Mesendoderm (in vitro differentiated cells): ENCODE measurements at regions not wholly inside any gene's neighbourhood (a gene's known extent, or its start where the extent isn't known, plus 50 kb on each side); places are given as distances from the start of the nearest gene placed in this dataset.
"Not testable (repeated sequence)": the region's sequence is repeated elsewhere in the genome, so short reads cannot be mapped to it uniquely, and the experiment has no call there.

Experiments used
- DNase-seq: peaks from one replicate; pipeline ENCODE4 v3.0.0; 2013
- H2AK5ac ChIP-seq: 2 replicates; pipeline ENCODE4 v1.6.1; 2013; ENCODE audit warnings: low read length, inconsistent platforms
- H2BK120ac ChIP-seq: 2 replicates; pipeline ENCODE4 v1.6.1; 2013; ENCODE audit warnings: low read depth, mild to moderate bottlenecking, low read length, moderate library complexity, mixed read lengths
- H2BK15ac ChIP-seq: replicated peaks from 2 replicates; pipeline ENCODE4 v1.6.1; 2013; ENCODE audit warnings: low read depth, mild to moderate bottlenecking, moderate library complexity
- H2BK5ac ChIP-seq: 2 replicates; pipeline ENCODE4 v1.6.1; 2013; ENCODE audit warnings: low read length, inconsistent platforms
- H3K18ac ChIP-seq: 2 replicates; pipeline ENCODE4 v1.6.1; 2013; ENCODE audit warnings: mild to moderate bottlenecking, low read length, mixed read lengths
- H3K23ac ChIP-seq: one replicate; pipeline ENCODE4 v1.6.1; 2013; ENCODE audit warnings: low read length
- H3K27ac ChIP-seq: 2 replicates; pipeline ENCODE4 v1.5.1; 2013; ENCODE audit warnings: low read depth, mild to moderate bottlenecking, inconsistent platforms, low read length, moderate library complexity
- H3K27me3 ChIP-seq: 2 replicates; pipeline ENCODE4 v1.6.1; 2013; ENCODE audit warnings: low read length, control low read depth, mild to moderate bottlenecking, inconsistent platforms; ENCODE audit not compliant: insufficient read depth, poor library complexity
- H3K36me3 ChIP-seq: 2 replicates; pipeline ENCODE4 v1.6.1; 2013; ENCODE audit warnings: low read length, inconsistent platforms; ENCODE audit not compliant: control insufficient read depth, insufficient read depth
- H3K4ac ChIP-seq: one replicate; pipeline ENCODE4 v1.6.1; 2013; ENCODE audit warnings: low read depth, mild to moderate bottlenecking, low read length, moderate library complexity
- H3K4me1 ChIP-seq: 2 replicates; pipeline ENCODE4 v1.6.1; 2013; ENCODE audit warnings: low read depth, low read length, inconsistent platforms; ENCODE audit not compliant: control insufficient read depth
- H3K4me2 ChIP-seq: 2 replicates; pipeline ENCODE4 v1.6.1; 2013; ENCODE audit warnings: low read length
- H3K4me3 ChIP-seq: 2 replicates; pipeline ENCODE4 v1.5.1; 2013; ENCODE audit warnings: mild to moderate bottlenecking, low read length
- H3K56ac ChIP-seq: one replicate; pipeline ENCODE4 v1.6.1; 2013; ENCODE audit warnings: low read length
- H3K79me1 ChIP-seq: 2 replicates; pipeline ENCODE4 v1.6.1; 2013; ENCODE audit warnings: low read length, inconsistent platforms
- H3K79me2 ChIP-seq: 2 replicates; pipeline ENCODE4 v1.6.1; 2013; ENCODE audit warnings: mild to moderate bottlenecking, low read length; ENCODE audit not compliant: control insufficient read depth, insufficient read depth
- H3K9ac ChIP-seq: 2 replicates; pipeline ENCODE4 v1.6.1; 2013; ENCODE audit warnings: low read length, inconsistent platforms
- H4K5ac ChIP-seq: one replicate; pipeline ENCODE4 v1.6.1; 2013; ENCODE audit warnings: low read length
- H4K8ac ChIP-seq: one replicate; pipeline ENCODE4 v1.6.1; 2013; ENCODE audit warnings: low read depth, mild to moderate bottlenecking, control low read depth, low read length, moderate library complexity
- WGBS: extraction: QIAGEN DNeasy Blood & Tissue Kit; methylation state at CpG from one replicate; pipeline ENCODE4 v1.1.7; 2013; ENCODE audit warnings: low lambda C conversion rate, missing lambda C conversion rate; ENCODE audit not compliant: insufficient coverage; ENCODE audit errors: extremely low coverage; 5-methylcytosine and 5-hydroxymethylcytosine counted together

GRCh38 chr7:45269192-45269591 is 111.6 kb downstream of the RAMP3 start:
- Histone ChIP-seq H2AK5ac (no peak overlapping the region), H3K56ac (no peak overlapping the region), H3K79me1 (no peaks in the 10 kb centered on the region), H4K8ac (no peak overlapping the region), H2BK15ac (no peak overlapping the region), H3K27me3 (no peaks in the 10 kb centered on the region), H3K36me3 (no peaks in the 10 kb centered on the region), H3K4me2 (no peak overlapping the region), H3K4me3 (no peak overlapping the region), H3K4ac (no peak overlapping the region), H2BK5ac (no peak overlapping the region), H3K4me1 (no peaks in the 10 kb centered on the region), H2BK120ac (no peak overlapping the region), H3K23ac (no peak overlapping the region), H3K27ac (no peak overlapping the region), H3K18ac (no peak overlapping the region), H4K5ac (no peak overlapping the region), H3K79me2 (no peaks in the 10 kb centered on the region), H3K9ac (no peak overlapping the region)
- WGBS = no CpG with 5 or more reads among the region's 2 CpGs
- no peak for DNase-seq

DNA sequence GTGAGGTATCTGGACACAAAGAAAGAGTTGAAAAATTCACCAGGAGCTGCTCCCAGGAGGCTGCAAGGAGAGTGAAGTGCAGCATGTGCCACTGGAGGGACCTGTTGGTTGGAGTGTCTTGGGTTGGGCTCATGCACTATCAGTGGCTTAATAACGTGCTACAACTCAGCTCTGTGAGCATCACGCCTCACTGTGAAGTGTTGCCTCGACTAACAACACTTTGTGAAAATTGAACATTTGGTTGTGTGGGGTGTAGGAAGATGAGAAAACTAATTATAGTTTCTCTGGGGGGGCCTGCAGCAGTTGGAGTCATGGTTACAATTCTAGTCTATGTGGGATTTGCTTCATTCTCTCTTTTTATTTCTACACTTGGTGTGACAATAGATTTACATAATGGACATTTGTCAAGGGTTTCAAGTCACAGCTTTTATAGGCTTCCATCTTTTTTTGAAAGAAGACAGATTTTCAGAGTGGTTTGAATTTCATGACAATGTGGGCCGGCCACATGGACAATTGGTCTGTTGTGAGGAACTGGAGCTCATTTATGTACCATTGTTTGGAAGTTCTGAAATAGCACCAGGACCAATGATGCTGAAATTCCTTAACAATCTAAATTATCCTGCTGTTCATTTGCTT is 121.3 kb downstream of the RAMP3 start:
- Histone ChIP-seq H3K18ac (no peak overlapping the region), H3K56ac (no peak overlapping the region), H3K9ac (no peak overlapping the region), H4K8ac (no peak overlapping the region), H3K4ac (no peak overlapping the region), H3K36me3 (no peaks in the 10 kb centered on the region), H2BK5ac (no peak overlapping the region), H3K4me2 (no peak overlapping the region), H3K79me2 (no peaks in the 10 kb centered on the region), H4K5ac (no peak overlapping the region), H3K4me1 (no peaks in the 10 kb centered on the region), H3K27ac (no peak overlapping the region), H3K79me1 (no peaks in the 10 kb centered on the region), H2BK15ac (no peak overlapping the region), H3K23ac (no peak overlapping the region), H2BK120ac (no peak overlapping the region), H2AK5ac (no peak overlapping the region), H3K4me3 (no peak overlapping the region), H3K27me3 (no peaks in the 10 kb centered on the region)
- no CpG with 5 or more reads among the region's 4 CpGs for WGBS
- no peak for DNase-seq

DNA sequence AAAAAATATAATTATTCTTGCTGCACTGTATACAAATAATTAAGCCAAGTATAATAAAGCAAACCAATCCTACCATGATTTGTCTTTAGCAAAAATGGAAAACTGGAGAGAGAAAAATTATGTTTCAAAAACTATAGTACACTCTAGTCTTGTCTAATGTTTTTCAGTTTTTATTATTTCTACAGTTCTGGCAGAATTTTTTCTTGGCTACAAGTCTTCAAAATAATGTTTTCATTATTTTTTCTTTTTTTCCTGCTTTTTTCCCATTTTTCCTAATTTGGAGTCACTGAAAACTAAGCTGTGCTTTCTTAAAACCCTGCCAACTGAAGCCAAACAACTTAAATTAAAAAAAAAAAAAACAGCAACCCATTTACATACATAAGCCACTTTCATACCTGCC is 132.0 kb downstream of the RAMP3 start:
- H3K27ac ChIP-seq, H3K18ac ChIP-seq, H3K4ac ChIP-seq, H2BK120ac ChIP-seq, H4K5ac ChIP-seq, H2BK15ac ChIP-seq, H3K27me3 ChIP-seq, H3K36me3 ChIP-seq, H3K79me2 ChIP-seq, H3K9ac ChIP-seq, H2AK5ac ChIP-seq, H3K23ac ChIP-seq, H4K8ac ChIP-seq, H3K56ac ChIP-seq, H3K4me3 ChIP-seq, H3K79me1 ChIP-seq, H3K4me2 ChIP-seq, H3K4me1 ChIP-seq, DNase-seq, H2BK5ac ChIP-seq: not testable (repeated sequence)

GRCh38 chr7:45290880-45291279 is 133.3 kb downstream of the RAMP3 start:
- Histone ChIP-seq H4K5ac (no peak overlapping the region), H3K18ac (no peak overlapping the region), H3K79me1 (no peaks in the 10 kb centered on the region), H3K4ac (no peak overlapping the region), H3K23ac (no peak overlapping the region), H3K4me2 (no peak overlapping the region), H4K8ac (no peak overlapping the region), H3K27ac (no peak overlapping the region), H3K9ac (no peak overlapping the region), H3K36me3 (no peaks in the 10 kb centered on the region), H2BK15ac (no peak overlapping the region), H3K79me2 (no peaks in the 10 kb centered on the region), H3K4me3 (no peak overlapping the region), H3K4me1 (no peaks in the 10 kb centered on the region), H2BK120ac (no peak overlapping the region), H3K56ac (no peak overlapping the region), H3K27me3 (no peaks in the 10 kb centered on the region), H2BK5ac (no peak overlapping the region), H2AK5ac (no peak overlapping the region)
- WGBS = no CpG with 5 or more reads among the region's 3 CpGs
- DNase-seq = no peak

- Histone ChIP-seq H3K27ac (no peak overlapping the region), H3K56ac (no peak overlapping the region), H3K23ac (no peak overlapping the region), H3K9ac (no peak overlapping the region), H3K4ac (no peak overlapping the region), H3K4me2 (no peak overlapping the region), H2BK120ac (no peak overlapping the region), H3K4me1 (no peaks in the 10 kb centered on the region), H2BK15ac (no peak overlapping the region), H3K79me2 (no peaks in the 10 kb centered on the region), H3K79me1 (no peaks in the 10 kb centered on the region), H2AK5ac (no peak overlapping the region), H2BK5ac (no peak overlapping the region), H4K8ac (no peak overlapping the region), H3K36me3 (no peaks in the 10 kb centered on the region), H3K4me3 (no peak overlapping the region), H3K27me3 (no peaks in the 10 kb centered on the region), H4K5ac (no peak overlapping the region), H3K18ac (no peak overlapping the region)
- no peak for DNase-seq
- no CpG with 5 or more reads among the region's 4 CpGs for WGBS
Observed at GRCh38 chr7:45292481-45292880, 134.9 kb downstream of the RAMP3 start.

DNA sequence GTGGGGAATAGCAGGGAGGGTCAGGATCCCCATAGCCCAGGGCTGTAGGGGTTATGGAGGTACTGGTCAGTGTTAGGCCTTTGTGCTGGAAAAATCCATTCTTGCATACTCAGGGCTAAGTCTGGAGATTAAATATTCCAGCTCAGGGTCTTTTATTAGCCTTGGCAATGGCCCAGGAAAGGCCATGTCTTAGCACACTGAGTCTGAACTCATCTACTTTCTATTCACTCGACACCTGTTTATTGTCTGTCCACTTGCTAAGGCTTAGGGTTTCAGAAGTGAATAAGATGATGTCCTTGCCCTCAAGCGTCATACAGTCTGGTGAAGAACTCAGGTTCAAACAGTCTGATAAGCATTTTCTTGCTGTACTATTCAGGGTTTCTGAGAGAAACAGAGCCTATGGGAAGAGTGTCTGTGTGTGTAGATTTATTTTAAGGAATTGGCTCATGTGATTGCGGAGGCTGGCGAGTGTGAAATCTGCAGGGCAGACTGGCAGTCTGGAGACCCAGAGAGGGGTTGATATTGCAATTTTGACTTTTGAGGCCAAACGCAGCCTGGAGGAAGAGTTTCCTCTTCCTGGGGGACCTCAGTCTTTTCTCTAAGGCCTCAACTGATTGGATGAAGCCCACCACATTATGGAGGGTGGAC is 135.8 kb downstream of the RAMP3 start:
- Histone ChIP-seq H4K8ac (no peak overlapping the region), H3K4ac (no peak overlapping the region), H3K79me1 (no peaks in the 10 kb centered on the region), H3K23ac (no peak overlapping the region), H3K56ac (no peak overlapping the region), H3K9ac (no peak overlapping the region), H3K4me1 (no peaks in the 10 kb centered on the region), H3K4me3 (no peak overlapping the region), H3K18ac (no peak overlapping the region), H3K4me2 (no peak overlapping the region), H3K79me2 (no peaks in the 10 kb centered on the region), H3K36me3 (no peaks in the 10 kb centered on the region), H2BK15ac (no peak overlapping the region), H4K5ac (no peak overlapping the region), H3K27me3 (no peaks in the 10 kb centered on the region), H3K27ac (no peak overlapping the region), H2BK120ac (no peak overlapping the region), H2BK5ac (no peak overlapping the region), H2AK5ac (no peak overlapping the region)
- DNase-seq = no peak
- WGBS = no CpG with 5 or more reads among the region's 5 CpGs
